Mesendoderm (in vitro differentiated cells): ENCODE measurements at regions not wholly inside any gene's neighbourhood (a gene's known extent, or its start where the extent isn't known, plus 50 kb on each side); places are given as distances from the start of the nearest gene placed in this dataset.

Experiments used
- DNase-seq: peaks from one replicate; pipeline ENCODE4 v3.0.0; 2013
- H2AK5ac ChIP-seq: 2 replicates; pipeline ENCODE4 v1.6.1; 2013; ENCODE audit warnings: low read length, inconsistent platforms
- H2BK120ac ChIP-seq: 2 replicates; pipeline ENCODE4 v1.6.1; 2013; ENCODE audit warnings: low read depth, mild to moderate bottlenecking, low read length, moderate library complexity, mixed read lengths
- H2BK15ac ChIP-seq: replicated peaks from 2 replicates; pipeline ENCODE4 v1.6.1; 2013; ENCODE audit warnings: low read depth, mild to moderate bottlenecking, moderate library complexity
- H2BK5ac ChIP-seq: 2 replicates; pipeline ENCODE4 v1.6.1; 2013; ENCODE audit warnings: low read length, inconsistent platforms
- H3K18ac ChIP-seq: 2 replicates; pipeline ENCODE4 v1.6.1; 2013; ENCODE audit warnings: mild to moderate bottlenecking, low read length, mixed read lengths
- H3K23ac ChIP-seq: one replicate; pipeline ENCODE4 v1.6.1; 2013; ENCODE audit warnings: low read length
- H3K27ac ChIP-seq: 2 replicates; pipeline ENCODE4 v1.5.1; 2013; ENCODE audit warnings: low read depth, mild to moderate bottlenecking, inconsistent platforms, low read length, moderate library complexity
- H3K27me3 ChIP-seq: 2 replicates; pipeline ENCODE4 v1.6.1; 2013; ENCODE audit warnings: low read length, control low read depth, mild to moderate bottlenecking, inconsistent platforms; ENCODE audit not compliant: insufficient read depth, poor library complexity
- H3K36me3 ChIP-seq: 2 replicates; pipeline ENCODE4 v1.6.1; 2013; ENCODE audit warnings: low read length, inconsistent platforms; ENCODE audit not compliant: control insufficient read depth, insufficient read depth
- H3K4ac ChIP-seq: one replicate; pipeline ENCODE4 v1.6.1; 2013; ENCODE audit warnings: low read depth, mild to moderate bottlenecking, low read length, moderate library complexity
- H3K4me1 ChIP-seq: 2 replicates; pipeline ENCODE4 v1.6.1; 2013; ENCODE audit warnings: low read depth, low read length, inconsistent platforms; ENCODE audit not compliant: control insufficient read depth
- H3K4me2 ChIP-seq: 2 replicates; pipeline ENCODE4 v1.6.1; 2013; ENCODE audit warnings: low read length
- H3K4me3 ChIP-seq: 2 replicates; pipeline ENCODE4 v1.5.1; 2013; ENCODE audit warnings: mild to moderate bottlenecking, low read length
- H3K56ac ChIP-seq: one replicate; pipeline ENCODE4 v1.6.1; 2013; ENCODE audit warnings: low read length
- H3K79me1 ChIP-seq: 2 replicates; pipeline ENCODE4 v1.6.1; 2013; ENCODE audit warnings: low read length, inconsistent platforms
- H3K79me2 ChIP-seq: 2 replicates; pipeline ENCODE4 v1.6.1; 2013; ENCODE audit warnings: mild to moderate bottlenecking, low read length; ENCODE audit not compliant: control insufficient read depth, insufficient read depth
- H3K9ac ChIP-seq: 2 replicates; pipeline ENCODE4 v1.6.1; 2013; ENCODE audit warnings: low read length, inconsistent platforms
- H4K5ac ChIP-seq: one replicate; pipeline ENCODE4 v1.6.1; 2013; ENCODE audit warnings: low read length
- H4K8ac ChIP-seq: one replicate; pipeline ENCODE4 v1.6.1; 2013; ENCODE audit warnings: low read depth, mild to moderate bottlenecking, control low read depth, low read length, moderate library complexity
- WGBS: extraction: QIAGEN DNeasy Blood & Tissue Kit; methylation state at CpG from one replicate; pipeline ENCODE4 v1.1.7; 2013; ENCODE audit warnings: low lambda C conversion rate, missing lambda C conversion rate; ENCODE audit not compliant: insufficient coverage; ENCODE audit errors: extremely low coverage; 5-methylcytosine and 5-hydroxymethylcytosine counted together

GRCh38 chr10:106309376-106309775, 855.1 kb downstream of the SORCS1 start:
- no peak overlapping the region for H2BK5ac ChIP-seq
- DNase-seq, result no peak
- no peak overlapping the region for H3K23ac ChIP-seq
- WGBS, result no CpG with 5 or more reads among the region's 2 CpGs
- H3K4me1 ChIP-seq, result peaks cover 5% of the 10 kb centered on the region
- no peak overlapping the region for H3K4me3 ChIP-seq
- H2AK5ac ChIP-seq, result no peak overlapping the region
- no peak overlapping the region for H3K4ac ChIP-seq
- H3K9ac ChIP-seq, result no peak overlapping the region
- H3K27me3 ChIP-seq, result no peaks in the 10 kb centered on the region
- H4K8ac ChIP-seq, result no peak overlapping the region
- H3K4me2 ChIP-seq, result no peak overlapping the region
- H3K18ac ChIP-seq, result no peak overlapping the region
- no peak overlapping the region for H3K27ac ChIP-seq
- H3K79me2 ChIP-seq, result no peaks in the 10 kb centered on the region
- no peak overlapping the region for H3K56ac ChIP-seq
- no peak overlapping the region for H2BK15ac ChIP-seq
- no peaks in the 10 kb centered on the region for H3K36me3 ChIP-seq
- no peak overlapping the region for H4K5ac ChIP-seq
- H3K79me1 ChIP-seq, result no peaks in the 10 kb centered on the region
- H2BK120ac ChIP-seq, result no peak overlapping the region

DNA sequence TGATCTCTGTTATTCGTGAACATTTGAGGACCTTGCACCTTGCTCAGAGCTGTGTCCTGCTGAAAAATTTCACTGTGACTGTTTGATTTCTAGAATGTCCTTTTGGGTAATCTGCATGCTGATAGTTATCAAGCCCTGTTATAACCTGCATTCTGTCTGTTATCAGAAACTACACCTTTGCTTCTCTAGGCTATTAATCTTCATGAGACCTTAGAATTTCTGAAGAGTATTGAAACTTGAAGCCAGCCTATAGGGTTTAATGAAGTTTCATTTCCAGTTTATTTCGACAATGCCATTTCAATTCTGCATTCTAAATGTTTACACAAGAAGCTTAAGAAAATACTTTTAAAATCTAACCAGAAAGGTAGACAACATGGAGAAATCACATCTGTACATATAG, 856.2 kb downstream of the SORCS1 start:
- Histone ChIP-seq H3K4ac (no peak overlapping the region), H3K4me3 (no peak overlapping the region), H3K79me1 (no peaks in the 10 kb centered on the region), H4K5ac (no peak overlapping the region), H3K36me3 (no peaks in the 10 kb centered on the region), H3K27me3 (no peaks in the 10 kb centered on the region), H2AK5ac (no peak overlapping the region), H3K9ac (no peak overlapping the region), H3K23ac (no peak overlapping the region), H3K27ac (no peak overlapping the region), H3K18ac (no peak overlapping the region), H3K56ac (no peak overlapping the region), H3K4me2 (no peak overlapping the region), H2BK15ac (no peak overlapping the region), H3K4me1 (peaks cover 5% of the 10 kb centered on the region), H3K79me2 (no peaks in the 10 kb centered on the region), H2BK5ac (no peak overlapping the region), H2BK120ac (no peak overlapping the region), H4K8ac (no peak overlapping the region)
- DNase-seq, result no peak
- WGBS, result no CpG with 5 or more reads among the region's 2 CpGs

GRCh38 chr10:106304056-106304455, 860.5 kb downstream of the SORCS1 start:
- H3K79me2 ChIP-seq, result no peaks in the 10 kb centered on the region
- DNase-seq, result no peak
- H3K23ac ChIP-seq, result no peak overlapping the region
- H3K4ac ChIP-seq, result no peak overlapping the region
- H2BK15ac ChIP-seq, result no peak overlapping the region
- no peak overlapping the region for H3K9ac ChIP-seq
- H2BK5ac ChIP-seq, result no peak overlapping the region
- WGBS, result no CpG with 5 or more reads among the region's 1 CpG
- no peak overlapping the region for H3K27ac ChIP-seq
- H3K4me2 ChIP-seq, result no peak overlapping the region
- H3K56ac ChIP-seq, result no peak overlapping the region
- H2BK120ac ChIP-seq, result no peak overlapping the region
- H4K5ac ChIP-seq, result no peak overlapping the region
- no peaks in the 10 kb centered on the region for H3K36me3 ChIP-seq
- H3K18ac ChIP-seq, result no peak overlapping the region
- no peaks in the 10 kb centered on the region for H3K27me3 ChIP-seq
- no peak overlapping the region for H2AK5ac ChIP-seq
- no peak overlapping the region for H3K4me3 ChIP-seq
- H3K4me1 ChIP-seq, result peaks cover 2% of the 10 kb centered on the region
- no peaks in the 10 kb centered on the region for H3K79me1 ChIP-seq
- H4K8ac ChIP-seq, result no peak overlapping the region

DNA sequence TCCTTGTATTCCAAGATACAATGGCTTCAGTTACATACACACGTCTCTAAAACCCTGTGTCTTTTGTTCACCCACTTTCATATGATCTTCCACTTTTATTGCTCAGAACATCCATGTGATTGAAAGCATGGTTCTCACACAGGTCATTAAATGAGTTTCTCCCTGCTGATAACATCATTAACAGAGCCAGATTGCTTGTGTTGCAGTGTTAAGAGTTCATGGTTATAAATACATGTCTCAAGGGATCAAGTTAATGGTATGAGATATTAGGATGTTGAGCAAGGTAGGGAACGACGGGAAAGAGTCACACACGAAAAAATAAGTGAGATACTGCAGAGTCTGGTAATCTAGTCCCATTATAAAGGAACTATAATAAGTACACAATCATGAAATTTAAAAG, 861.5 kb downstream of the SORCS1 start:
- no CpG with 5 or more reads among the region's 4 CpGs for WGBS
- Histone ChIP-seq H2BK5ac (no peak overlapping the region), H4K5ac (no peak overlapping the region), H3K18ac (no peak overlapping the region), H3K27me3 (no peaks in the 10 kb centered on the region), H3K9ac (no peak overlapping the region), H3K27ac (no peak overlapping the region), H3K4ac (no peak overlapping the region), H3K4me3 (no peak overlapping the region), H4K8ac (no peak overlapping the region), H2AK5ac (no peak overlapping the region), H3K79me2 (no peaks in the 10 kb centered on the region), H3K4me1 (peaks cover 2% of the 10 kb centered on the region), H2BK120ac (no peak overlapping the region), H3K36me3 (no peaks in the 10 kb centered on the region), H3K23ac (no peak overlapping the region), H3K79me1 (no peaks in the 10 kb centered on the region), H3K4me2 (no peak overlapping the region), H3K56ac (no peak overlapping the region), H2BK15ac (no peak overlapping the region)
- no peak for DNase-seq

DNA sequence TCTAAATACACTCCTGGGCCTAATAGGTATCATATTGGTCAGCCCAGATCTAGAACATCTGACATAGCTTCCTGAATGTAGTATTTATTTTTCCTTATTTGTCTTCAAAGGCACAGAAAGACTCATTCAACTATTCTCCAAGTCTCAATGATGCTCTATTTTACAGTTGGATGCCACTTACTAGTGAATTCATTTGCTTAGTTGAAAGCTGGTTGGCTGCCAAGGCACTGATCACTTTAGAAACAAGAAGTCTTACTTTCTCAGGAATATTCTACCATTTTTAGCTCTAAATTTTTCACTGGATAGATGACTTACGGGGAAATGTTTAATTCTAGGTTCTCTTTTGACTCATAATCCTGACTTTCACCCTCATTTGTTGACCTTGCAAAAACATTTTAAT, 863.4 kb downstream of the SORCS1 start:
- H2AK5ac ChIP-seq, result no peak overlapping the region
- no peak overlapping the region for H3K9ac ChIP-seq
- H4K8ac ChIP-seq, result no peak overlapping the region
- no peaks in the 10 kb centered on the region for H3K4me1 ChIP-seq
- H3K79me1 ChIP-seq, result no peaks in the 10 kb centered on the region
- no peaks in the 10 kb centered on the region for H3K36me3 ChIP-seq
- H3K27ac ChIP-seq, result no peak overlapping the region
- no peak overlapping the region for H3K4me3 ChIP-seq
- H3K4ac ChIP-seq, result no peak overlapping the region
- WGBS, result no CpG with 5 or more reads among the region's 1 CpG
- no peak for DNase-seq
- H3K4me2 ChIP-seq, result no peak overlapping the region
- H3K18ac ChIP-seq, result no peak overlapping the region
- no peak overlapping the region for H3K23ac ChIP-seq
- H2BK120ac ChIP-seq, result no peak overlapping the region
- H4K5ac ChIP-seq, result no peak overlapping the region
- H2BK15ac ChIP-seq, result no peak overlapping the region
- no peaks in the 10 kb centered on the region for H3K27me3 ChIP-seq
- H3K56ac ChIP-seq, result no peak overlapping the region
- no peak overlapping the region for H2BK5ac ChIP-seq
- H3K79me2 ChIP-seq, result no peaks in the 10 kb centered on the region

DNA sequence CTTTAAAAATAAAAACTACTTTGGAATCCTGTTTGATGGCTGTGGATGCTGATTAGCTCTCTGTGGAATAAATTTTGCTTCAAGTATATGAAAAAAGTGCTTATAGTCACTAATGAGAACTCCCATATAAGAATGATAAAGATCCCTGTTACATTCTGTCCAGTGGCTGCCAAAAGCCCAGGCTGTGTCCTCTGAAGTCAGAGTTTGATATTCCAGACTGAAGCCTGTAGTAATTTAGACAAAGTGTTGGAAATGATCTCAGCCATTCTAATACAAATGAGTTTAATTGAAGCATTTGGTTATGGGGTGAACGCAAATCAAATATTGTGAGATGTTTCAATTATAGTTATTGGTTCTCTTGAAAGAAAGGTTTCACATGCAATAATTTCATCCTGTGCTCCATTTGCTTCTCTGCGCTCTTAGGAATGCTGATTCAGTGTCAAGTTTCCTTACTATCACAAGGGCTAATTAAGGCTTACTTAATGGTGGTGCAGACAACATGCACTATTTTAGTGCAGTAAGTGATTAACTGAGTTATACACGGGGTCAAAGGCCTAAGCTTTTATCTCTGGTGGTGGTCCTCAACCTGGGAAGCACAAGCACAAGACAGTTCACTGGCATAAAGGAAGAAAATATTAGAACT, 867.6 kb downstream of the SORCS1 start:
- H2BK15ac ChIP-seq, result no peak overlapping the region
- WGBS, result no CpG with 5 or more reads among the region's 3 CpGs
- no peak overlapping the region for H4K5ac ChIP-seq
- H3K56ac ChIP-seq, result no peak overlapping the region
- H3K79me1 ChIP-seq, result no peaks in the 10 kb centered on the region
- no peak for DNase-seq
- no peak overlapping the region for H3K4me2 ChIP-seq
- no peak overlapping the region for H4K8ac ChIP-seq
- H3K27ac ChIP-seq, result no peak overlapping the region
- H2BK120ac ChIP-seq, result no peak overlapping the region
- H3K79me2 ChIP-seq, result no peaks in the 10 kb centered on the region
- H3K36me3 ChIP-seq, result no peaks in the 10 kb centered on the region
- no peaks in the 10 kb centered on the region for H3K27me3 ChIP-seq
- H2BK5ac ChIP-seq, result no peak overlapping the region
- no peak overlapping the region for H3K4me3 ChIP-seq
- no peak overlapping the region for H3K18ac ChIP-seq
- no peak overlapping the region for H3K9ac ChIP-seq
- no peaks in the 10 kb centered on the region for H3K4me1 ChIP-seq
- no peak overlapping the region for H3K4ac ChIP-seq
- no peak overlapping the region for H2AK5ac ChIP-seq
- H3K23ac ChIP-seq, result no peak overlapping the region
